Endothelial cell of umbilical vein (primary cell): ENCODE measurements at regions not wholly inside any gene's neighbourhood (a gene's known extent, or its start where the extent isn't known, plus 50 kb on each side); places are given as distances from the start of the nearest gene placed in this dataset.

ENCODE experiments used
- BruUV-seq: library from RNA; stranded (reverse); fragments of 400-500 nt; replicated peaks from 2 replicates; lab custom pipeline; 2021; lab: Mats Ljungman, UMichigan
- CTCF ChIA-PET: fragments of 300-600, 350-600 bp; sonication (Branson Sonifier 250); formaldehyde crosslinking; loops from one replicate; lab custom pipeline; 2021; ENCODE audit warnings: antibody characterized with exemption, inconsistent platforms; lab: Charles Lee
- POLR2A ChIA-PET: fragments of 300-600, 350-600 bp; sonication (Branson Sonifier 250); formaldehyde crosslinking; loops from one replicate; lab custom pipeline; 2021; ENCODE audit warnings: antibody characterized with exemption, inconsistent platforms; lab: Charles Lee
- DNase-seq: peaks from one replicate; pipeline ENCODE4 v3.0.0-alpha.2; 2011; ENCODE audit warnings: low read depth, low spot score
- FAIRE-seq: peaks from 2 replicates; lab custom pipeline; 2011; peaks lifted over from hg19 to GRCh38; lab: Jason Lieb, UNC
- H2AFZ ChIP-seq: 2 replicates; pipeline ENCODE4 v1.6.0; 2012; ENCODE audit warnings: low read depth, low read length, control low read depth, inconsistent platforms
- H3K27ac ChIP-seq: 2 replicates; pipeline ENCODE4 v1.5.1; 2011; ENCODE audit warnings: low read depth, mild to moderate bottlenecking, control low read depth, low read length, moderate library complexity; ENCODE audit not compliant: insufficient read depth
- H3K27me3 ChIP-seq, 2 experiments: 2 replicates each; pipeline versions ENCODE4 v1.6.0 to v1.6.1; 2011; ENCODE audit warnings: low read length in 2 of 2, mixed read lengths in 1 of 2; ENCODE audit not compliant: control insufficient read depth in 2 of 2, insufficient read depth in 2 of 2
- H3K36me3 ChIP-seq, 2 experiments: 2 replicates in 1 of 2; 3 replicates in 1 of 2; pipeline ENCODE4 v1.5.1; 2011; ENCODE audit warnings: low read length in 2 of 2, mild to moderate bottlenecking in 1 of 2, moderate library complexity in 1 of 2; ENCODE audit not compliant: control insufficient read depth in 2 of 2, insufficient read depth in 2 of 2; ENCODE audit errors: extremely low read depth in 1 of 2
- H3K4me1 ChIP-seq: 3 replicates; pipeline ENCODE4 v1.5.1; 2011; ENCODE audit warnings: mild to moderate bottlenecking, low read length; ENCODE audit not compliant: control insufficient read depth, insufficient read depth; ENCODE audit errors: extremely low read depth
- H3K4me2 ChIP-seq: 2 replicates; pipeline ENCODE4 v1.6.1; 2011; ENCODE audit warnings: low read length, control low read depth, mixed read lengths; ENCODE audit not compliant: insufficient read depth
- H3K4me3 ChIP-seq, 3 experiments: fragments of 200-600 bp in 1 of 3; sonication (generic), shearing (Covaris generic) in 1 of 3; replicated peaks in 1 of 3; 2 replicates each; pipeline ENCODE4 v1.5.1; 2011 to 2016; ENCODE audit warnings: control low read depth in 3 of 3, low read length in 3 of 3, mild to moderate bottlenecking in 2 of 3, inconsistent platforms in 1 of 3, low read depth in 1 of 3, moderate library complexity in 1 of 3; ENCODE audit not compliant: insufficient read depth in 1 of 3
- H3K79me2 ChIP-seq: 2 replicates; pipeline ENCODE4 v1.6.0; 2012; ENCODE audit warnings: low read length, inconsistent platforms; ENCODE audit not compliant: control insufficient read depth, insufficient read depth
- H3K9ac ChIP-seq: replicated peaks from 2 replicates; pipeline ENCODE3; 2011; ENCODE audit warnings: low read length, control low read depth; ENCODE audit not compliant: insufficient read depth; ENCODE audit errors: extremely low read depth
- H3K9me1 ChIP-seq: replicated peaks from 3 replicates; pipeline ENCODE4 v1.6.0; 2011; ENCODE audit warnings: mild to moderate bottlenecking, low read length; ENCODE audit not compliant: control insufficient read depth, insufficient read depth; ENCODE audit errors: extremely low read depth
- H3K9me3 ChIP-seq: replicated peaks from 2 replicates; pipeline ENCODE4 v1.5.1; 2012; ENCODE audit warnings: low read length, inconsistent platforms; ENCODE audit not compliant: control insufficient read depth, insufficient read depth
- H4K20me1 ChIP-seq: replicated peaks from 2 replicates; pipeline ENCODE3; 2011; ENCODE audit warnings: mild to moderate bottlenecking, low read length; ENCODE audit not compliant: control insufficient read depth, insufficient read depth; ENCODE audit errors: extremely low read depth
- CTCF ChIP-seq, 2 donors: IDR thresholded peaks; 1 replicate in 1 of 2; 2 replicates in 1 of 2; pipeline ENCODE4 v1.5.1; 2011; ENCODE audit warnings: low read length in 2 of 2, mild to moderate bottlenecking in 2 of 2, moderate library complexity in 2 of 2, control low read depth in 1 of 2, inconsistent platforms in 1 of 2, low read depth in 1 of 2; ENCODE audit not compliant: insufficient read depth in 1 of 2; ENCODE audit errors: extremely low read depth in 1 of 2
- EZH2 ChIP-seq: IDR thresholded peaks from 2 replicates; pipeline ENCODE4 v1.6.1; 2012; ENCODE audit warnings: borderline replicate concordance, low read depth, mild to moderate bottlenecking, moderate library complexity, low read length, inconsistent platforms; ENCODE audit not compliant: severe bottlenecking
- FOS ChIP-seq: IDR thresholded peaks from 2 replicates; pipeline ENCODE4 v1.6.1; 2011; ENCODE audit warnings: mild to moderate bottlenecking, low read length, moderate library complexity, borderline replicate concordance; ENCODE audit not compliant: insufficient read depth
- GATA2 ChIP-seq: IDR thresholded peaks from 2 replicates; pipeline ENCODE4 v1.7.0; 2011; ENCODE audit warnings: low read depth, mild to moderate bottlenecking, moderate library complexity, mixed read lengths, low read length; ENCODE audit not compliant: insufficient read length, insufficient read depth
- JUN ChIP-seq: IDR thresholded peaks from 2 replicates; pipeline ENCODE4 v1.6.1; 2011; ENCODE audit warnings: borderline replicate concordance, low read depth; ENCODE audit not compliant: insufficient read length, insufficient read depth
- MAX ChIP-seq: IDR thresholded peaks from 2 replicates; pipeline ENCODE4 v1.6.1; 2011; ENCODE audit not compliant: insufficient read depth, insufficient read length
- MYC ChIP-seq: IDR thresholded peaks from one replicate; pipeline ENCODE4 v1.6.1; 2011; ENCODE audit warnings: mild to moderate bottlenecking, low read depth, low read length
- POLR2A ChIP-seq: IDR thresholded peaks from 2 replicates; pipeline ENCODE4 v1.6.1; 2012; ENCODE audit warnings: low read depth, mild to moderate bottlenecking, control low read depth, low read length
- POLR2AphosphoS5 ChIP-seq: IDR thresholded peaks from 2 replicates; pipeline ENCODE4 v1.6.1; 2012; ENCODE audit warnings: low read depth, mild to moderate bottlenecking, control low read depth, low read length, moderate library complexity; ENCODE audit not compliant: insufficient read depth
- dilution Hi-C: fragments of 300-500 bp; cut with MboI; formaldehyde crosslinking; loops from one replicate; pipeline ENCODE4 v1.15.0; 2019; ENCODE audit warnings: low sequenced_read_pairs; ENCODE audit not compliant: extremely low pct_ligation_motif_present
- intact Hi-C: fragments of 100-400 bp; cut with micrococcal nuclease; formaldehyde crosslinking; loops from one replicate; pipeline ENCODE4 v1.10.0; 2022

GRCh38 chr7:68417659-68418058 is 1180.6 kb upstream of the AUTS2 start:
- no peak for FAIRE-seq
- dilution Hi-C loops: no loop called here

More at GRCh38 chr7:68417659-68418058, 1180.6 kb upstream of the AUTS2 start:
- no peaks in the 10 kb centered on the region for H3K4me1 ChIP-seq
- DNase-seq: no peak
- H3K9me1 ChIP-seq: no peaks in the 10 kb centered on the region
- intact Hi-C loops: no loop called here
- no peaks in the 10 kb centered on the region for H3K27me3 ChIP-seq
- H3K27ac ChIP-seq: no peak overlapping the region
- CTCF ChIA-PET: no interaction called here
- no peak overlapping the region for H3K4me2 ChIP-seq
- no peak overlapping the region for H3K9ac ChIP-seq
- H3K36me3 ChIP-seq: no peaks in the 10 kb centered on the region
- TF ChIP-seq GATA2: no peak
- no peak for TF ChIP-seq MAX
- TF ChIP-seq POLR2AphosphoS5: no peak
- TF ChIP-seq POLR2A: no peak
- no peak for TF ChIP-seq FOS
- no peak for TF ChIP-seq MYC
- TF ChIP-seq EZH2: no peak
- TF ChIP-seq CTCF (IDR thresholded peaks at IDR 0.05; ENCODE audit: extremely low read depth in 1 of 2, insufficient read depth in 1 of 2, low read depth in 1 of 2, low read length in 2 of 2): no peak
- no peak for TF ChIP-seq JUN
- H3K79me2 ChIP-seq: no peaks in the 10 kb centered on the region
- no peak overlapping the region for H2AFZ ChIP-seq
- POLR2A ChIA-PET: no interaction called here
- no peaks in the 10 kb centered on the region for H4K20me1 ChIP-seq
- peaks cover 3% of the 10 kb centered on the region for H3K9me3 ChIP-seq
- H3K4me3 ChIP-seq: no peak overlapping the region
- BruUV-seq: no TSS peak
